Activated CD8-positive, alpha-beta memory T cell treated with anti-CD3 and anti-CD28 coated beads, Interleukin-2, amount 50 U/mL, for 24 hours (primary cell): ENCODE measurements at regions not wholly inside any gene's neighbourhood (a gene's known extent, or its start where the extent isn't known, plus 50 kb on each side); places are given as distances from the start of the nearest gene placed in this dataset.

Experiments
- DNase-seq: peaks from one replicate; pipeline ENCODE4 v3.0.0-alpha.2; 2020; ENCODE audit errors: extremely low read depth

- DNase-seq, result no peak
Observed at GRCh38 chr10:113219446-113219845, 269.4 kb downstream of the TCF7L2 start.

DNA sequence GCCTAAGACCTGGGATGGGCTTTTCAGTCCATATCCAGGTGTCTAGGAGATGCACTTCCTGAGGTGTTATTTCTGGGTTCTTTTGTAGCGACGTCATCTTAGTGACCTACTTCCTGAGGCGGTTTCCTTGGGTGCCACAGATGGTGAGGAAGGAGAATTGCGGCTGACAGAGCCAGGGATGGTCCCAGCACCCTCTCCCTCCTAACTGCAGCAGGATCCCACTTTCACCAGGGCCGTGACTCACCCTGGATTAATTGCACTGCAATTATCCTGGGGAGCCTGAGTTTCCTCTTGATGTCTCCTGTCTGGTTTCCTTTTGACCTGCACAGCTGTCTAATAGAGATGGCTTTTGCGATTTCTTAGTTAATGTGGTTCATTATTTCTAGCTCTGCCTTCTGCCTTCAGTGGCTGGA, 271.7 kb downstream of the TCF7L2 start:
- no peak for DNase-seq

DNA sequence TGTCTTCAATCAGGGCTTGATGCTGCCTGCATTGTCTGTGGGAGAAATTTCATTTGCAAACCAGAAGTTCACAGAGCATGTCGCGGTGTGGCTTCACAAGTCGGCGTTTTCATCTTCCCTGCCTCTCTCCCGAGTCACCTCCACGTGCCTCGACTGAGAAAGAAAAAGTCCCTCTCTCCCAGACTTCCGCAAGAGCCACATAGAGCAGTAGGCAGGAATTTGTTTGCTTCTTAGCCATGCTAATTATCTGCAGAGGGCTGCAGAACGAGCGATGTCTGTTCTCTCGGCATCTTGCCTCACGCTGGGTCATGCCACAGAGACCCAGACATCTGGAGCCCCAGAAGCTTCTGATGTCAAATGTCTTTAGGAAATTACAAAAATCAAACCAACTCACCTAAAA, 272.2 kb downstream of the TCF7L2 start:
- DNase-seq, result no peak

- DNase-seq, result no peak
Observed at GRCh38 chr10:113225364-113225763, 275.3 kb downstream of the TCF7L2 start.

DNA sequence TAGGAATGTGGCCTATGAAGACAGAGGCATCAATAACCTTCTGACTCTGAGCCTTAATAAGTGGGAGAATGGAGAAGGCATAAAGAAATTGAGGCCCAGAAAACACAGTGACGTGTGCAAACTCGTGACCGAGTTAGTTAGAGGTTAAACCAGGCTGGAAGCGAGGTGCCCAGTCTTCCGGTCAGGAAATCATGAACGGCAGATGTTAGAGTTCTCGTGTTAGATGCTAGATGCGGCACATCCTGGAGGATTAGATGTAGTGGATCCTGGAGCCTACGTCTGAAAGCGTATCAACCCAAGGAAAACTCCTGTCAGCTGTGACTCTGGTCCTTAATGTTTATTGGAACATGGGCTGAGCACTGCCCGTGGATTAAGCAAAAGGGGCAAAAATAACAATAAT, 275.9 kb downstream of the TCF7L2 start:
- no peak for DNase-seq

- DNase-seq, result peak; percentile 8
Observed at GRCh38 chr10:113226399-113226798, 276.4 kb downstream of the TCF7L2 start.

DNA sequence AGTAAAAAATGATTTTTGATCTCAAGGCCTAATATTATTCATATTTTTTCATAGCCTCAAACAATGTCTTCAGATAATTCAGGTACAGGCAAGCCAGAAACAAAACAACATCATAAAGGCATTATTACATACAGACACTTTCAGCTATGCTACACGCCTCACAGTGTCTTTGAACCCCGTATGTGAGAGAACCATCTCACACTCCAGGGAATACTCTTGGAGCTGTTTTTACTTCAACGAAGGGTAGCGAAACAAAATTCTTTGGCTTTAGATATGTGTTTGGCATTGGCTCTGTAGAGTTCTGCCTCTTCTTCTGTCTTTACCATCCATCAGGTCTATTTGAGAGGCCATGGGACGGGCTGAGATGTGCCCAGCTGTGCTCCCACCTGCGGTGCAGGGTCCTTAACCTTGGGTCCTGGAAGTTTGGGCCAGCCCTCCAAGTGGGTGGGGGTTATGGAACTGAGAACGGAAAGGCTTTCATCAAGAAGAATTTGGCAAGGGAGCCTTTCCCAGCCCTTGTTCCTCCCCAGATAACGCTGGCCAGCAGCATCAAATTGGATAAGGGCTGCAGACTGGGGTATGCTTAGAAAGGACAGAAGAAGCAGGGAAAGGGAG, 276.9 kb downstream of the TCF7L2 start:
- DNase-seq, result no peak

- no peak for DNase-seq
Observed at GRCh38 chr10:113228530-113228929, 278.5 kb downstream of the TCF7L2 start.

- no peak for DNase-seq
Observed at GRCh38 chr10:113230011-113230610, 280.1 kb downstream of the TCF7L2 start.

DNA sequence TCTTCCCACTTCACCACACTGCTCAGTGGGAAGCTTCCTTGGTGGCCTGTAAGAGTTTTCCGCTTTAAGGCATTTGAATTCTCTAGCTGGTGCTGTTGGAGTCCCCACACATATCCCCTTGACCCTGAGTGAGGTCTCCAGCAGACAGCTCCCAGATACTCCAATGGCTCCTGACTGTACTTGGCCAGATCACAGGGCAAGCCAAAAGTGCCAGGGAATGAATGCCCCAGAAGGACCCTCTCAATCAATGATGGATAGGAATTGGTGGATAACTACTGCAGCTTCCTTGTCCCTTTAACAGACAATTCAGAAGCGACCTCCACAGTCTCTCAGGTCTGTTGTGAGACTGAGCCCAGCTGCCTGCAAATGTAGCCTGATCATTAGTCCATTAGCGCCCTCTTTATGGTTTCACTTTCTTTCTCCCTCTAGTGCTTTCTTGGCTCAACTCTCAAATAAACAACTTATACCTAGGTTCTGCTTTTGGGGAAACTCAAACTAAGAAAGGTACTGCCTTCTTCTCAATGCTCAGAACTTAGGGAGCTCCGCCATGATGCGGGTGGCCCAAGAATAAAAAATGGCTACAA, 283.0 kb downstream of the TCF7L2 start:
- no peak for DNase-seq

GRCh38 chr10:113234481-113234880, 284.4 kb downstream of the TCF7L2 start:
- DNase-seq, result no peak

DNA sequence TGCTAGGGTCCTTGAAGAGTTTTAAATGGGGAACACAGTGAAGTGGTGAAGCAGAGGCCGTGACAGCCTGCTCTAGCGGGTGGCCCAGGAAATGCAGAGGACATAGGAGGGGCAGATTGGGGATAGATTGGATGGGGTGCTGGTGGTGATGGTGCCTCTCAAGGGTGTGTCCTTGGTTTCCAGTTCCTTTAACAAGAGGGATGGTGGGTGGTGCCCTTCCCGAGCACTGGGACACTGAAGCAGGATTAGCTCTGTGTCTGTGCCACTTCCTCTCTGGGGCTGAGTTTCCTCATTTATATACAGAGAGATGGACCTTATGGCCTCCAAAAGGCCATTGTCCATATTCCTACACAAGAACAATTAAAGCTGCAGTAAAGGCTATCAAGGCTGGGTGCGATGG, 285.5 kb downstream of the TCF7L2 start:
- DNase-seq, result no peak

DNA sequence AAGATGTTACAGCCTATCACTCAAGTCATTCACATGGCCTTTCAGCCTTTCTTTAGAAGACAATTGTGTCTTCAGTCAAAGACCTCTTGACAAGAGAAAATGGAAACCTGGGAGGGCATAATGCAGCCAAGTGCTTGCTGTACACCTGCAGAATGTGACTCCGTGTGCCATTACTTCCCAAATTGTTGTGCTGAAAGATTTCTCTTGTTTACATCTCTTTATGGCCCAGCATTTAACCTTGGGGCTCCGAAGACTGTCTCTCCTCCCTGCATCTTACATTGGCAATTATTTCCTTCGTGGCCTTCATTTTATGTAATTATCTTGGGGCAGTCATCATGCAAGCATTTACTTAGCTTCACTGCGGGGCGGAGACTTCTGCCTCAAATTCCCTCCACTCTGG, 287.0 kb downstream of the TCF7L2 start:
- no peak for DNase-seq

DNA sequence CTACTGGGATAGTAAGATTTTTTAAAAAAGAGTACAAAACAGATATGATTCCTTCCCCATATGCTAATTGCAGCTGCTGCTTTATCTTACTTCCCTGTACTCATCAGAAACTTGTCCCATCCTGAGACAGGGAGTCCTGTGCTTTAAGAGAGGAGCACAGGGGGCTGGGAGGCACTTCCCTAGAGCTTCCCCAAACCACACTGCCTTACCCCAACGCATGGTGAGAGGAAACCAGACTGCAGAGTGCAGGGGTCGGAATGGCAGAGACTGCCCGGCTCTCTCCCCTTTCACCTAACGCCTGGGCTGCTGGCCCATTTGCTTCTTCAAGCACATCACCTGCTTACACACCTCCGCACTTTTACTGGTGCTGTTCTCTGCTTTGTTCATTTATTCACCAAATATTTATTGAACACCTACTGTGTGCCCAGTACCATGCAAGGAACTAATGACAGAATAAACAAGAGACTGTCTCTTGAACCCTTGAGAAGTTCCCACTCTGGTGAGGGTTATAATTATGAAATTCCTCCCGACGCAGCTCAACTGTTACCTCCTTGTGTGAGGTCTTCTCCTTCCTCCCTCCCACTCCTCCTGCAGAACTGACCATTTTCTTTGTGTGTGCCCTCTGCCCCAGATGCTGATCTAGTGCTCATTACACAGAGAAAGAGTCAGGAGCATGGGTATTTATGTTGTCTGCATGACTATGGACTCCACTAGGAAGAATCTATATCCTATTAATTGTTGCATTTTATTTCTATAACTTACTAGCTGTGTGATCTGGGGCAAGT, 289.7 kb downstream of the TCF7L2 start:
- no peak for DNase-seq

DNA sequence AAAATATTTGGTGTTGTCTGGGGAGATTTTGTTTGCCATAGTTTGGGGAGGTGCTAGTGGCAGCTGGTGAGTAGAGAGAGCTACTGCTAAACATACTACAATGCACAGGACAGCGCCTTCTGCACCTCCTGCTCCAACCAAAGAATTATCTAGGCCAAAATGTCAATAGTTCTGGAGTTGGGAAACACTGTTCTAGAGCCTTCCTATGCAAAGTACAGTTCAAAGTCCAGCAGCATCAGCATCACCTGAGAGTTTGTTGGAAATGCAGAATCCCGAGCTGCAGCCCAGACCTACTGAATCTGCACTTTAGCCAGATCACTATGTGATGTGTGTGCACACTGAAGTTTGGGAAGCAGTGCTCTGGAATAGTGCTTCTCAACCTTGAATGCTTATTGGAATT, 290.7 kb downstream of the TCF7L2 start:
- no peak for DNase-seq

- DNase-seq, result no peak
Observed at GRCh38 chr10:113241599-113242360, 291.7 kb downstream of the TCF7L2 start.

- no peak for DNase-seq
Observed at GRCh38 chr10:113243311-113243710, 293.3 kb downstream of the TCF7L2 start.

DNA sequence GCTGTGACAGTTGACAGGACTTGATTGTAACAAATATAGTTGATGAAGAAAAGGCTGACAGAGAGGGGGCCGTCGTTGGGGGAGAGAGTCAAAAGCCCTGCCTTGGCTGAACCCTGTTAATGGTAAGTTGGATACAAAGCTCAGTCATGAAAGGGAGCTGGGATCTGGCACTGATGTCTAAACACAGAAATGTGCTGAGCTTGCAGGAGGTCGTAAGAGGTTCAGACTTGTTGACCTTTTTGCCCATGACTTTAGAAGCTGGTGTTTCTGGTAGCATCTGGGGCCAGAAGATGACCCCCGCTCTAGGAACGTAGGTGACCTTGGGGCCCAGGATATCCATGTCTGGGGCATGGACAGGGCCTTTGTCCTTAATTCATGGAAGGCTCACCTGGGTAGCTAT, 294.7 kb downstream of the TCF7L2 start:
- no peak for DNase-seq

DNA sequence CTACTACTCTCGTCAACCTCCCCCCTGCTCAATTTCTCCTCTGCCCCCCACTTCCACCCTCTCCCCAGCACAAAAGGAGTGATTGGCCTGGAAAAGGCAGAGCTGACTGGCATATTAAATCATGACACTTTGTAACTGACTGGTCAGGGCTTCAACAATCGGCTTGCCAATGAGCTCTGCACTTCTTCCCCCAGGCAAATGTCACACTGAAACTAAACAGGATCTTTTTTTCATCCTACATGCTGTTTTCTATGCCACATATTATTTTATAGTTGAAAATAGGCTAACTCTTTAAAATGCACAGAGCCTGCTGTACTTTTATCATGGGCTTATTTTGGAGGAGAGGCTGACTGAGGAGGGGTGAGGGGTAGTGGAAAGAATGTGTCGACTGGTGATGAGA, 295.2 kb downstream of the TCF7L2 start:
- no peak for DNase-seq

DNA sequence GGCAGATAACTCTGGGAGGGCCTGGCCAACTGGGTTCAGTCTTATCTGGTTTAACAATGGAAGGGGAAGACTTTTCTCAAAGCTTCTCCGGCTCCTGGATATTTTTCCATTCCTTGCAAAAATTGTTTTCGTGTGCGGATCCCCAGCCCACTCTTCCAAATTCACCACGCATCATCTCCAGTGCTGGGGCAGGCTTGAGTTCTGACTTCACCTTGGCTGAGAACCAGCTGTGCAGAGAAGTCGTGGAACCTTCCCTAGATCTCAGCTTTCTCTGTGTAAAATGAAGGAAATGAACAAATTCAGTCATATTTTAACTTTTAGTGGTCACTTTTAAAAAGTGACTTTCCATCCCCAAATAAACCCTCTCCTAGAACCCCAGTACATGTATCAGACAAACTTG, 297.0 kb downstream of the TCF7L2 start:
- no peak for DNase-seq

DNA sequence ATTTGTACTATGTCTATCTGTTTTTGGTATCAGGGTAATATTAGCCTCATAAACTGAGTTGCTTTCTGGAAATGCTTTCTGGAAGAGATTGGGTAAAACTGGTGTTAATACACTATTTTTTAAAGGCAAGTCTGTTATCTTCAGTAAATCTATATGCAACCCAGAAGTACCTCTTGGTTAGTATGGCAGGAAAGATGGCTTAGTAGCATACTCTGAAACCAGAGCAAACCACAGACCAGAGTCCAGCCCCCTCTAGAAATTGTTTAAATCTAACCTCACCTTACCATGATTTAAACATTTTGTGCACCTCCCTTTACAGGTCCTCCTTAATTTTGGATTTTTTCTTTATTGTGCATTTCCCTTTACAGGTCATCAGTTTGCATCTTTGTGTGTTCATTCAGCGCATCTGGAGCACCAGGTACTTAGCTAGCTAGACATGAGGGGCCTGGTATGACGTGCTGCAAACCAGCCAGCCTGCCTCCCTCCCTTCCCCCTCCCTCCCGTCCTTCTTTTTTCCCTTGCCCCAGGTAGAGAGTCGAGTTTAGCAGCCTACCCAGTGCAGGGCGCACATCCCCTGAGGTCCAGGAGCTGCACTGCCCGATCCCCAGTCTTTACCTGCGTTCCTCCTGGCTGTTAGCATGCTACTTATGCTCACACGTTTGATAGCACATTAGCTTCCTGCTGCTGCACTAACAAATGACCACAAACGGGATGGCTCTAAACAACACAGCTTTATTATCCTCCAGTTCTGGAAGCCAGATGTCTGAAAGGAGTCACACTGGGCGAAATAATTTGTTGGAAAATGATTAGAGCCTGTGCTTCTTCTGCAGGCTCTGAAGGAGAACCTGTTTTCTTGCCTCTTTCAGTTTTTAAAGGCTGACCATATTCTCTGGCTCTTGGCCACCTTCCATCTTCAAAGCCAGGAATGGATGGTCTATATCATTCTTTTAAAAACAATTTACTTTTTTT, 299.9 kb upstream of the HABP2 start:
- no peak for DNase-seq
